ENCODE measurements at regions not wholly inside any gene's neighbourhood (a gene's known extent, or its start where the extent isn't known, plus 50 kb on each side); places are given as distances from the start of the nearest gene placed in this dataset.
A peak's percentile ranks its signal among the peaks of the same experiment; 100 is the strongest.

- Mint-ChIP-seq H3K9me3 (no peaks in the 10 kb centered on the region), H3K27ac (no peak overlapping the region), H3K36me3 (ENCODE audit: insufficient read depth in 1 of 3, low read depth in 3 of 3) (no peaks in the 10 kb centered on the region), H3K4me3 (no peak overlapping the region), H3K4me1 (peaks cover 4 to 5% of the 10 kb centered on the region in 2 experiments; a peak in 2 of 4 replicates), H3K27me3 (ENCODE audit: low read depth) (no peaks in the 10 kb centered on the region; the same call in 1 of the 2 replicates)
- peak; percentile 80 for TF ChIP-seq CTCF (conservative IDR thresholded peaks at IDR 0.05)
- H3K23ac ChIP-seq (ENCODE audit: insufficient read length, low read depth, low read length): no peak overlapping the region
- H4K20me1 ChIP-seq (ENCODE audit: control insufficient read depth, insufficient read depth, insufficient read length): no peaks in the 10 kb centered on the region
- H4K8ac ChIP-seq (replicated peaks; ENCODE audit: insufficient read length, low read depth, low read length): no peak overlapping the region
- no peak overlapping the region for H2BK120ac ChIP-seq (ENCODE audit: low read depth, low read length, poor library complexity, severe bottlenecking)
- no peak overlapping the region for H3K14ac ChIP-seq (ENCODE audit: insufficient read depth, low read length)
- no peak overlapping the region for H4K91ac ChIP-seq (ENCODE audit: insufficient read length, low read depth, low read length)
- no peak overlapping the region for H2BK20ac ChIP-seq (ENCODE audit: low read depth, low read length, poor library complexity, severe bottlenecking)
- H2AFZ ChIP-seq (ENCODE audit: low read length): no peak overlapping the region
- H2AK5ac ChIP-seq (ENCODE audit: insufficient read length, low read length): no peak overlapping the region
- H3K23me2 ChIP-seq (ENCODE audit: insufficient read length, low read depth, low read length, poor library complexity, severe bottlenecking): no peaks in the 10 kb centered on the region
- H3K4me1 ChIP-seq (ENCODE audit: insufficient read depth, low read length): no peaks in the 10 kb centered on the region
- H3K56ac ChIP-seq (ENCODE audit: insufficient read length, low read depth, low read length): no peak overlapping the region
- no peak overlapping the region for H3K4ac ChIP-seq (ENCODE audit: low read depth, low read length)
- no peak overlapping the region for H3K18ac ChIP-seq (ENCODE audit: insufficient read length, low read depth, low read length)
- H3K4me2 ChIP-seq (ENCODE audit: insufficient read depth, insufficient read length, low read length): no peak overlapping the region
- no peaks in the 10 kb centered on the region for H3K79me2 ChIP-seq (ENCODE audit: insufficient read depth, low read length)
- H3K27ac ChIP-seq (ENCODE audit: insufficient read length, low read depth, low read length): no peak overlapping the region
- no peaks in the 10 kb centered on the region for H3K9me3 ChIP-seq (ENCODE audit: control insufficient read depth, low read depth, low read length)
- no CpG with 5 or more reads among the region's 6 CpGs for WGBS (ENCODE audit: extremely low coverage, insufficient read length, low lambda C conversion rate)
- no peak overlapping the region for H2BK12ac ChIP-seq (ENCODE audit: insufficient read length, low read depth, low read length)
- DNase-seq: no peak
- no peaks in the 10 kb centered on the region for H3K27me3 ChIP-seq (ENCODE audit: insufficient read depth, low read length)
- no peak overlapping the region for H2BK5ac ChIP-seq (ENCODE audit: insufficient read length, low read length)
- no peak overlapping the region for H3K9ac ChIP-seq (ENCODE audit: extremely low read depth, insufficient read length, low read length)
- no peak overlapping the region for H2BK15ac ChIP-seq (ENCODE audit: low read depth, low read length)
- H4K5ac ChIP-seq (ENCODE audit: insufficient read length, low read depth, low read length): no peak overlapping the region
- H3K79me1 ChIP-seq (ENCODE audit: insufficient read depth, low read depth, low read length, poor library complexity, severe bottlenecking): no peaks in the 10 kb centered on the region
- no peak overlapping the region for H3T11ph ChIP-seq (ENCODE audit: low read length)
Observed at GRCh38 chr12:98227162-98227561, 288.2 kb upstream of the TMPO start.

Measured in H9 (cell line).